Epithelial cell of proximal tubule (primary cell): ENCODE measurements at regions not wholly inside any gene's neighbourhood (a gene's known extent, or its start where the extent isn't known, plus 50 kb on each side); places are given as distances from the start of the nearest gene placed in this dataset.

Experiments
- DNase-seq: peaks from one replicate; pipeline ENCODE4 v3.0.0-alpha.2; 2011; ENCODE audit warnings: low read depth
- H3K4me3 ChIP-seq: 2 replicates; pipeline ENCODE4 v1.5.1; 2011; ENCODE audit warnings: low read depth, mild to moderate bottlenecking, low read length
- CTCF ChIP-seq: conservative IDR thresholded peaks from 2 replicates; pipeline ENCODE4 v1.5.1; 2012; ENCODE audit warnings: low read depth, mild to moderate bottlenecking, low read length

GRCh38 chrY:4483693-4484092, 516.4 kb upstream of the PCDH11Y start:
- TF ChIP-seq CTCF = peak; percentile 20
- H3K4me3 ChIP-seq = no peak overlapping the region
- DNase-seq = no peak
